ENCODE measurements at regions not wholly inside any gene's neighbourhood (a gene's known extent, or its start where the extent isn't known, plus 50 kb on each side); places are given as distances from the start of the nearest gene placed in this dataset.

DNA sequence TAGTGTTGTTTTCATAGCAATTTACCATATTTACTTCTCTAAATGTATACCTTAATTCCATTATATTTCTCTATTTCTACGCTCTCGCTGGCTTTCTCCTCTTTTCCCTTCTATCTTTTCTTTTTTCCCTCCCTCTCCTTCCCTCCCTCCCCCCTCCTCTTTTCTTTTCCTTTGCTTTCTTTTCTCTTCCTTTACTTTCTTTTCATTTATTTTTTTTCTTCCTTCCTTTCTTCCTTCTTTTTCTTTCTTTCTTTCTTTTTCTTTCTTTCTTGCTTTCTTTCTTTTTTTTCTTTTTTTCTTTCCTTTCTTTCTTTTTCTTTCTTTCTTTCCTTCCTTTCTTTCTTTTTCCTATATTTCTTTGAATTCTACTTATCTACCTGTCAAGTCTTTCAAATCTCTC, 533.0 kb upstream of the POT1 start:
- TF ChIP-seq, protein P1, sequence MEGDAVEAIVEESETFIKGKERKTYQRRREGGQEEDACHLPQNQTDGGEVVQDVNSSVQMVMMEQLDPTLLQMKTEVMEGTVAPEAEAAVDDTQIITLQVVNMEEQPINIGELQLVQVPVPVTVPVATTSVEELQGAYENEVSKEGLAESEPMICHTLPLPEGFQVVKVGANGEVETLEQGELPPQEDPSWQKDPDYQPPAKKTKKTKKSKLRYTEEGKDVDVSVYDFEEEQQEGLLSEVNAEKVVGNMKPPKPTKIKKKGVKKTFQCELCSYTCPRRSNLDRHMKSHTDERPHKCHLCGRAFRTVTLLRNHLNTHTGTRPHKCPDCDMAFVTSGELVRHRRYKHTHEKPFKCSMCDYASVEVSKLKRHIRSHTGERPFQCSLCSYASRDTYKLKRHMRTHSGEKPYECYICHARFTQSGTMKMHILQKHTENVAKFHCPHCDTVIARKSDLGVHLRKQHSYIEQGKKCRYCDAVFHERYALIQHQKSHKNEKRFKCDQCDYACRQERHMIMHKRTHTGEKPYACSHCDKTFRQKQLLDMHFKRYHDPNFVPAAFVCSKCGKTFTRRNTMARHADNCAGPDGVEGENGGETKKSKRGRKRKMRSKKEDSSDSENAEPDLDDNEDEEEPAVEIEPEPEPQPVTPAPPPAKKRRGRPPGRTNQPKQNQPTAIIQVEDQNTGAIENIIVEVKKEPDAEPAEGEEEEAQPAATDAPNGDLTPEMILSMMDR (IDR thresholded peaks at IDR 0.05; ENCODE audit: extremely low read depth, insufficient read depth, missing control alignments) = no peak
- DNase-seq (ENCODE audit: low spot score) = no peak
- in situ Hi-C loops (cut with MboI; ENCODE audit: low pct_unique_long_range_greater_than_20kb, low sequenced_read_pairs, unreplicated experiment) = no loop called here

DNA sequence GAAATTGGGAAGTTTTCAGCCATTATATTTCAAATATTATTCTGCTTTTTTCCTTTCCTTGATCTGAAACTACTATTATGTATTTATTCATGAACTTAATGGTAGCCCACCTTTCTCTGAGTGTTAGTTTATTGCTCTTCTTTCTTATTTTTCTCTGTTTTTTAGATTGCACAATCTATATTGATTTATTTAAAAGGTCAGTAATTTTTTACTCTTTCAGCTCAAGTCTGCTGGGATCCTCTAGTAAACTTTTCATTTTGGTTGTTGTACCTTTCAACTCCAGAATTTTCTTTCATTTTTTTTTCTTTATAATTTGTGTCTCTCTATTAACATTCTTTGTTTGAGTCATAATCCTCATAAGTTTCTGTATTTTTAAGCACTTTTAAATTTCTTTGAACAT, 529.4 kb upstream of the POT1 start:
- no peak for DNase-seq (ENCODE audit: low spot score)
- TF ChIP-seq, protein P1 (IDR thresholded peaks at IDR 0.05; ENCODE audit: extremely low read depth, insufficient read depth, missing control alignments) = no peak
- in situ Hi-C loops (cut with MboI; ENCODE audit: low pct_unique_long_range_greater_than_20kb, low sequenced_read_pairs, unreplicated experiment) = no loop called here

DNA sequence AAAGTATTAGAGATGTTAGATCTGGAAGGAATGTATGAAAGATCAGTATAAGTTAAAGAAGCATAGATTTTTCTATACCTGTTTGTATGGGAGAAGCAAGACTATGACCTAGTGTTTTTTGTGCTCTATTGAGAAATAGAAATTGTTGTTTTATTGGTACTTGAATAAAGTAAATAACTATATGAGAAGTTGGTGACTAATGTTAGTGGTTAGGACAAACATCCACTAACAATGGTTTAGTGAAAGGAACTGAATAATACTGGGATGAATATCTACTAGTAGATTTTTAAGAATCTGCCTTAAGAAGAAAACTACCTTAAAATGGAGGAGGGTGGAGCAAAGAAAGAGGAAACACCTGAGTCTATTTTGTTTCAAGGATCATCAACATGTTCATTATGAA, 521.1 kb upstream of the POT1 start:
- in situ Hi-C loops (cut with MboI; ENCODE audit: low pct_unique_long_range_greater_than_20kb, low sequenced_read_pairs, unreplicated experiment) = no loop called here

DNA sequence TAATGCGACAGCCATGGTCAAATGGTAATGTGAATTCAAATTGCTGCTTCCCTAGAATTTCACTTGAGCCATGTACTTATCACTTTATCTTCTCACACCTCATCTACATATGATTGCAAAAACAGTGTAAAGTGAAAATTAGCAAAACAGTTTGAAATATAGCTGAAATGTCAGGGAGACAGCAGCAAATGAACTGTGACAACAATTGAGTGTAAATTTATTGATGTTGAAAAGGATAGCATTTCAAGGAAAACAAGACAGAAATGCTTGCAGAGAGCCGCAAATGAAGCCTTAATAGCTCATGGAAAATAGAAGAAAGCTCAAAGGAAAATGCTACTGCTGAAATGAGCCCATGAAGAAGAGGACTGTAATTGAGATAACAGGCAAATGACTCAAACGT, 516.2 kb upstream of the POT1 start:
- in situ Hi-C loops (cut with MboI; ENCODE audit: low pct_unique_long_range_greater_than_20kb, low sequenced_read_pairs, unreplicated experiment) = no loop called here
- no peak for DNase-seq (ENCODE audit: low spot score)
- TF ChIP-seq, protein P1 (IDR thresholded peaks at IDR 0.05; ENCODE audit: extremely low read depth, insufficient read depth, missing control alignments) = no peak

More for the DNA sequence above, 521.1 kb upstream of the POT1 start:
- TF ChIP-seq, protein P1 (IDR thresholded peaks at IDR 0.05; ENCODE audit: extremely low read depth, insufficient read depth, missing control alignments) = no peak
- DNase-seq (ENCODE audit: low spot score) = no peak

DNA sequence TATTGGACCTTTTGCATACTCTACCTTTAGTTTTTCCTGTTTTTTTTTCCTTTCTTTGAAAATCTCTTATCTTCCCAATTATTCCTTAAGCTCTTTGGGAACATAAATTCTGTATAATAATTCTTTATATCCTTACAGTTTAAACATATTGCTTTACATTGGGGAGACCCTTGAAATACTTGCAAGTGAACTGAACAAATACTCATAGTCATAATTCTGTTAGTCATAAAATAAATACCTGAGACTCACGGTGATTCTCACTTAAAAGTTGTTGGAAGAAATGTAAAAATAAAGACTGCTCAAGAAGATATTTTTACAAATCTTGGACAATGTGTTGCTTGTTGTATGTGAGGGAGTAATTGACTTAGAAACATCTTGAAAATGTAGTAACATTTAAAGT, 515.2 kb upstream of the POT1 start:
- DNase-seq (ENCODE audit: low spot score) = no peak
- in situ Hi-C loops (cut with MboI; ENCODE audit: low pct_unique_long_range_greater_than_20kb, low sequenced_read_pairs, unreplicated experiment) = no loop called here

GRCh38 chr7:125436220-125436619, 506.6 kb upstream of the POT1 start:
- in situ Hi-C loops (cut with MboI; ENCODE audit: low pct_unique_long_range_greater_than_20kb, low sequenced_read_pairs, unreplicated experiment) = no loop called here
- DNase-seq (ENCODE audit: low spot score) = no peak
- TF ChIP-seq, protein P1 (IDR thresholded peaks at IDR 0.05; ENCODE audit: extremely low read depth, insufficient read depth, missing control alignments) = no peak

More for the DNA sequence above, 515.2 kb upstream of the POT1 start:
- TF ChIP-seq, protein P1 (IDR thresholded peaks at IDR 0.05; ENCODE audit: extremely low read depth, insufficient read depth, missing control alignments) = no peak

GRCh38 chr7:125431349-125431748, 501.7 kb upstream of the POT1 start:
- TF ChIP-seq, protein P1 (IDR thresholded peaks at IDR 0.05; ENCODE audit: extremely low read depth, insufficient read depth, missing control alignments) = no peak

More at GRCh38 chr7:125431349-125431748, 501.7 kb upstream of the POT1 start:
- no peak for DNase-seq (ENCODE audit: low spot score)
- in situ Hi-C loops (cut with MboI; ENCODE audit: low pct_unique_long_range_greater_than_20kb, low sequenced_read_pairs, unreplicated experiment) = no loop called here
